Effector memory CD4-positive, alpha-beta T cell (primary cell): ENCODE measurements at regions not wholly inside any gene's neighbourhood (a gene's known extent, or its start where the extent isn't known, plus 50 kb on each side); places are given as distances from the start of the nearest gene placed in this dataset.

Source experiments
- DNase-seq, 3 donors: peaks; one replicate each; pipeline ENCODE4 v3.0.0-alpha.2; 2020
- H3K27ac ChIP-seq: 2 replicates; pipeline ENCODE4 v1.7.0; 2013; ENCODE audit warnings: mild to moderate bottlenecking, low read length, moderate library complexity; ENCODE audit not compliant: insufficient read depth, poor library complexity, severe bottlenecking
- H3K27me3 ChIP-seq: replicated peaks from 2 replicates; pipeline ENCODE4 v1.7.0; 2013; ENCODE audit warnings: mild to moderate bottlenecking, low read length; ENCODE audit not compliant: insufficient read depth, control insufficient read depth, poor library complexity, severe bottlenecking
- H3K36me3 ChIP-seq: 2 replicates; pipeline ENCODE4 v1.7.0; 2013; ENCODE audit warnings: mild to moderate bottlenecking, low read length, moderate library complexity; ENCODE audit not compliant: control insufficient read depth, insufficient read depth
- H3K4me1 ChIP-seq: 2 replicates; pipeline ENCODE4 v1.7.0; 2013; ENCODE audit warnings: low read length, mild to moderate bottlenecking; ENCODE audit not compliant: control insufficient read depth, insufficient read depth, poor library complexity, severe bottlenecking
- H3K4me3 ChIP-seq: 2 replicates; pipeline ENCODE4 v1.7.0; 2013; ENCODE audit warnings: low read length, low read depth, mild to moderate bottlenecking; ENCODE audit not compliant: insufficient read depth, poor library complexity, severe bottlenecking
- H3K9me3 ChIP-seq: 2 replicates; pipeline ENCODE4 v1.7.0; 2013; ENCODE audit warnings: mild to moderate bottlenecking, low read length, moderate library complexity; ENCODE audit not compliant: control insufficient read depth

- H3K27me3 ChIP-seq: no peaks in the 10 kb centered on the region
- no peaks in the 10 kb centered on the region for H3K9me3 ChIP-seq
- H3K4me1 ChIP-seq: no peaks in the 10 kb centered on the region
- no peak overlapping the region for H3K27ac ChIP-seq
- no peak for DNase-seq
- no peak overlapping the region for H3K4me3 ChIP-seq
- no peaks in the 10 kb centered on the region for H3K36me3 ChIP-seq
Observed at GRCh38 chr14:65794674-65795279, 382.2 kb downstream of the FUT8 start.

GRCh38 chr14:65798216-65798615 is 385.7 kb downstream of the FUT8 start:
- no peak overlapping the region for H3K27ac ChIP-seq
- no peaks in the 10 kb centered on the region for H3K4me1 ChIP-seq
- DNase-seq: no peak
- no peak overlapping the region for H3K4me3 ChIP-seq
- H3K9me3 ChIP-seq: no peaks in the 10 kb centered on the region
- H3K36me3 ChIP-seq: no peaks in the 10 kb centered on the region
- no peaks in the 10 kb centered on the region for H3K27me3 ChIP-seq

GRCh38 chr14:65800694-65801093 is 388.2 kb downstream of the FUT8 start:
- Histone ChIP-seq H3K9me3 (no peaks in the 10 kb centered on the region), H3K4me3 (no peak overlapping the region), H3K27me3 (no peaks in the 10 kb centered on the region), H3K4me1 (no peaks in the 10 kb centered on the region), H3K36me3 (no peaks in the 10 kb centered on the region), H3K27ac (no peak overlapping the region)
- no peak for DNase-seq

- H3K4me1 ChIP-seq: no peaks in the 10 kb centered on the region
- no peak for DNase-seq
- no peaks in the 10 kb centered on the region for H3K27me3 ChIP-seq
- no peak overlapping the region for H3K4me3 ChIP-seq
- no peaks in the 10 kb centered on the region for H3K36me3 ChIP-seq
- no peak overlapping the region for H3K27ac ChIP-seq
- no peaks in the 10 kb centered on the region for H3K9me3 ChIP-seq
Observed at GRCh38 chr14:65802196-65802595, 389.7 kb downstream of the FUT8 start.

GRCh38 chr14:65803885-65804284 is 391.4 kb downstream of the FUT8 start:
- Histone ChIP-seq H3K36me3 (no peaks in the 10 kb centered on the region), H3K4me1 (no peaks in the 10 kb centered on the region), H3K27ac (no peak overlapping the region), H3K27me3 (no peaks in the 10 kb centered on the region), H3K4me3 (no peak overlapping the region), H3K9me3 (no peaks in the 10 kb centered on the region)
- DNase-seq: no peak

GRCh38 chr14:65804439-65805112 is 392.0 kb downstream of the FUT8 start:
- H3K4me3 ChIP-seq: no peak overlapping the region
- H3K27me3 ChIP-seq: no peaks in the 10 kb centered on the region
- H3K36me3 ChIP-seq: no peaks in the 10 kb centered on the region
- no peak for DNase-seq
- no peaks in the 10 kb centered on the region for H3K4me1 ChIP-seq
- H3K27ac ChIP-seq: no peak overlapping the region
- H3K9me3 ChIP-seq: no peaks in the 10 kb centered on the region

- H3K27ac ChIP-seq: no peak overlapping the region
Observed at GRCh38 chr14:65805113-65805473, 392.6 kb downstream of the FUT8 start.

GRCh38 chr14:65808390-65808789 is 395.9 kb downstream of the FUT8 start:
- DNase-seq: no peak
- H3K27ac ChIP-seq: no peak overlapping the region
- H3K27me3 ChIP-seq: no peaks in the 10 kb centered on the region
- H3K4me3 ChIP-seq: no peak overlapping the region
- H3K4me1 ChIP-seq: no peaks in the 10 kb centered on the region
- H3K36me3 ChIP-seq: no peaks in the 10 kb centered on the region
- H3K9me3 ChIP-seq: no peaks in the 10 kb centered on the region

More at GRCh38 chr14:65805113-65805473, 392.6 kb downstream of the FUT8 start:
- Histone ChIP-seq H3K4me1 (no peaks in the 10 kb centered on the region), H3K9me3 (no peaks in the 10 kb centered on the region), H3K4me3 (no peak overlapping the region), H3K27me3 (no peaks in the 10 kb centered on the region), H3K36me3 (no peaks in the 10 kb centered on the region)
- no peak for DNase-seq

- no peak for DNase-seq
- Histone ChIP-seq H3K9me3 (no peaks in the 10 kb centered on the region), H3K4me3 (no peak overlapping the region), H3K27ac (no peak overlapping the region), H3K36me3 (no peaks in the 10 kb centered on the region), H3K27me3 (no peaks in the 10 kb centered on the region), H3K4me1 (no peaks in the 10 kb centered on the region)
Observed at GRCh38 chr14:65810322-65810721, 397.8 kb downstream of the FUT8 start.

GRCh38 chr14:65813760-65814384 is 401.3 kb downstream of the FUT8 start:
- Histone ChIP-seq H3K27me3 (no peaks in the 10 kb centered on the region), H3K4me3 (no peak overlapping the region), H3K4me1 (no peaks in the 10 kb centered on the region), H3K27ac (no peak overlapping the region), H3K9me3 (no peaks in the 10 kb centered on the region), H3K36me3 (no peaks in the 10 kb centered on the region)
- DNase-seq: no peak
